Heart left ventricle (tissue), 13 donors: ENCODE measurements at regions not wholly inside any gene's neighbourhood (a gene's known extent, or its start where the extent isn't known, plus 50 kb on each side); places are given as distances from the start of the nearest gene placed in this dataset.

Experiments used
- CTCF ChIP-seq, 12 donors: fragments of 200-600 bp; sonication (generic) in 4 of 12; IDR thresholded peaks; one replicate each; pipeline versions ENCODE4 v1.5.0 to v1.8.0; 2018 to 2022; ENCODE audit warnings: antibody characterized with exemption in 12 of 12, mild to moderate bottlenecking in 5 of 12
- POLR2A ChIP-seq, 2 donors: fragments of 450-650 bp; IDR thresholded peaks; one replicate each; pipeline ENCODE4 v1.6.1; 2017; ENCODE audit warnings: antibody characterized with exemption in 2 of 2, mild to moderate bottlenecking in 2 of 2, moderate library complexity in 2 of 2
- donor health status: ischemic (EF 13 %, LVEDD 7.1; RV severe dilation, severe dysfunction).
- donor health status: DM: no; HTN: yes; CAD: no.
- donor health status: DM: no; HTN: no; CAD: no.
- donor health status: ischemic (EF 25% LVEDD 6.9; RV normal size, moderate dysfunction).
- donor health status: ischemic (EF 25% LVEDD 5.7; RV mildly dilated, moderate dysfunction).
- donor health status: ischemic (EF 35%, LVEDD 5.7; RV mildly dilated, moderate dysfunction).
- donor health status: nonischemic (EF 11% LVEDD 7.7; RV severe dilation, severe dysfunction).
- donor health status: DM: yes; HTN: yes; CAD: no.
- donor health status: PGD.
- donor health status: ischemic (EF 29% LVEDD 5.4; RV normal size, mild dysfunction).
- donor health status: nonischemic (EF 23%, LVEDD 6.1; RV moderate dilation, normal function).

GRCh38 chr4:72974694-72975487 lies 94.6 kb downstream of the COX18 start:
- no peak for TF ChIP-seq CTCF (IDR thresholded peaks at IDR 0.05)
- no peak for TF ChIP-seq POLR2A (IDR thresholded peaks at IDR 0.05)
